GM18520 (cell line): ENCODE measurements at regions not wholly inside any gene's neighbourhood (a gene's known extent, or its start where the extent isn't known, plus 50 kb on each side); places are given as distances from the start of the nearest gene placed in this dataset.

Experiments used
- ATAC-seq: cut with Tn5 transposase; IDR thresholded peaks from one replicate; pipeline ENCODE4 v1.9.1; 2021; ENCODE audit not compliant: unreplicated experiment

- no peak for ATAC-seq
These were observed 673.9 kb upstream of the RGMB start for GRCh38 chr5:98099448-98100105.

GRCh38 chr5:98101131-98101530, 672.3 kb upstream of the RGMB start:
- no peak for ATAC-seq

- no peak for ATAC-seq
These were observed 670.5 kb upstream of the RGMB start for GRCh38 chr5:98102936-98103335.

- no peak for ATAC-seq
These were observed 669.7 kb upstream of the RGMB start for GRCh38 chr5:98103807-98104206.

- ATAC-seq = no peak
These were observed 668.8 kb upstream of the RGMB start for GRCh38 chr5:98104454-98105188.

- no peak for ATAC-seq
These were observed 667.8 kb upstream of the RGMB start for GRCh38 chr5:98105681-98106080.

GRCh38 chr5:98106116-98107031, 667.1 kb upstream of the RGMB start:
- no peak for ATAC-seq

GRCh38 chr5:98108497-98108896, 665.0 kb upstream of the RGMB start:
- ATAC-seq = no peak

GRCh38 chr5:98109561-98110006, 663.9 kb upstream of the RGMB start:
- ATAC-seq = no peak

GRCh38 chr5:98110282-98110691, 663.2 kb upstream of the RGMB start:
- no peak for ATAC-seq

GRCh38 chr5:98110791-98111190, 662.7 kb upstream of the RGMB start:
- ATAC-seq = no peak

- ATAC-seq = no peak
These were observed 661.8 kb upstream of the RGMB start for GRCh38 chr5:98111686-98112085.

GRCh38 chr5:98121036-98121936, 652.2 kb upstream of the RGMB start:
- ATAC-seq = no peak

GRCh38 chr5:98128271-98128670, 645.2 kb upstream of the RGMB start:
- ATAC-seq = no peak

- ATAC-seq = no peak
These were observed 644.6 kb upstream of the RGMB start for GRCh38 chr5:98128846-98129245.

GRCh38 chr5:98130261-98131035, 643.0 kb upstream of the RGMB start:
- ATAC-seq = no peak

- ATAC-seq = no peak
These were observed 629.3 kb upstream of the RGMB start for GRCh38 chr5:98144116-98144515.

GRCh38 chr5:98144710-98145109, 628.8 kb upstream of the RGMB start:
- ATAC-seq = no peak

GRCh38 chr5:98157368-98157767, 616.1 kb upstream of the RGMB start:
- no peak for ATAC-seq

- ATAC-seq = no peak
These were observed 615.0 kb upstream of the RGMB start for GRCh38 chr5:98158440-98158839.
